OCI-LY1 (cell line): ENCODE measurements at regions not wholly inside any gene's neighbourhood (a gene's known extent, or its start where the extent isn't known, plus 50 kb on each side); places are given as distances from the start of the nearest gene placed in this dataset.

Experiments
- CTCF ChIP-seq: fragments of 200-600 bp; sonication (generic), shearing (Covaris generic); IDR thresholded peaks from 2 replicates; pipeline ENCODE4 v1.5.1; 2017; ENCODE audit warnings: mild to moderate bottlenecking, antibody characterized with exemption, low read length, moderate library complexity, mixed read lengths
- EZH2 ChIP-seq: fragments of 200-600 bp; sonication (generic), shearing (Covaris generic); IDR thresholded peaks from 2 replicates; pipeline ENCODE4 v1.8.0; 2017; ENCODE audit warnings: borderline replicate concordance, mixed run types, mild to moderate bottlenecking, antibody characterized with exemption, low read length, moderate library complexity, mixed read lengths

- TF ChIP-seq EZH2 = no peak
- no peak for TF ChIP-seq CTCF
Measured at GRCh38 chr3:117916839-117917238, 1117.8 kb downstream of the IGSF11 start.
